HG03280 (cell line): ENCODE measurements at regions not wholly inside any gene's neighbourhood (a gene's known extent, or its start where the extent isn't known, plus 50 kb on each side); places are given as distances from the start of the nearest gene placed in this dataset.
"Not testable (repeated sequence)": the region's sequence is repeated elsewhere in the genome, so short reads cannot be mapped to it uniquely, and the experiment has no call there.

ENCODE experiments used
- ATAC-seq: cut with Tn5 transposase; IDR thresholded peaks from one replicate; pipeline ENCODE4 v1.9.1; 2021; ENCODE audit warnings: mild to moderate bottlenecking, moderate library complexity; ENCODE audit not compliant: unreplicated experiment

DNA sequence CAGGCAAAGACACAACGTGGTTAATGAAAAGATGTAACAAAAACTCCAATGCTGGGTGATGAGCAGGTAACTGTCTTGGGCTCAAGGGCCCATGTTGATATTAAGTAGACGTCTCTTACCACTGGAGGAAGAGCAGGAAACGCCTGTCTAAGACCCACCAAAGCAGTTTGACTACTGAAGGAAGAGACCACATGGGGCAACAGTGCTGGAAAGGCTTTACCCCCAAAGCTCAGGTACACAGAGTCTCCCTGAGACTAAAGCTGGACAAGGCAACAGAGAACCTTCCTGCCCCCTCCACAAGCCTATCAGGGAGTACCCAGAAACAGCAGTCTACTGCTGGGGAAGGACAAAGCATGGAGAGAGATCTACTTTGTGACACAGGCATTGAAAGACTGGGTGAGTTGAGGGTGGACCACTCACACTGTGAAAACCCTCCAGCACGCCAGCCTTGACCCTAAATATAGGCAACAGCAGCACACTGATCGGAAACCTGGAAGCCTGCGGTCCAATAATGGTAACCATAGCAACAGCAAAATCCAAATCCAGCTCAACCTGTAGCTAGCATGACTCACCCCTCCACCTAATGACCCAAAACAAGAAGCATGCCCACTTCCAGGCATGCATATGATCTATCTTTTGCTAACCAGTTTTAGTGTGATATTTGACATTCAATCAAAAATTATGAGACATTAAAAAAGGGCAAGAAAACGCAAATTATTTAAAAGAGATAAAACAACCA is 270.5 kb upstream of the SDK2 start:
- no peak for ATAC-seq

DNA sequence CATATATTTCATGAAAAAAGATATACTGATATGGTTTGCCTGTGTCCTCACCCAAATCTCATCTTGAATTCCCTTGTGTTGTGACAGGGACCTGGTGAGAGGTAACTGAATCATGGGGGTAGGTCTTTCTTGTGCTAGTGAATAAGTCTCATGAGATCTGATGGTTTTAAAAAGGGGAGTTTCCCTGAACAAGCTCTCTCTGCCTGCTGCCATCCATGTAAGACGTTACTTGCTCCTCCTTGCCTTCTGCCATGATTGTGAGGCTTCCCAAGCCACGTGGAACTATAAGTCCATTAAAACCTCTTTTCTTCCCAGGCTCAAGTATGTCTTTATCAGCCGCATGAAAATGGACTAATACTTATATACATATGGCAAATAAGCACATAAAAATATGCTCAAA is 274.8 kb upstream of the SDK2 start:
- not testable (repeated sequence) for ATAC-seq

DNA sequence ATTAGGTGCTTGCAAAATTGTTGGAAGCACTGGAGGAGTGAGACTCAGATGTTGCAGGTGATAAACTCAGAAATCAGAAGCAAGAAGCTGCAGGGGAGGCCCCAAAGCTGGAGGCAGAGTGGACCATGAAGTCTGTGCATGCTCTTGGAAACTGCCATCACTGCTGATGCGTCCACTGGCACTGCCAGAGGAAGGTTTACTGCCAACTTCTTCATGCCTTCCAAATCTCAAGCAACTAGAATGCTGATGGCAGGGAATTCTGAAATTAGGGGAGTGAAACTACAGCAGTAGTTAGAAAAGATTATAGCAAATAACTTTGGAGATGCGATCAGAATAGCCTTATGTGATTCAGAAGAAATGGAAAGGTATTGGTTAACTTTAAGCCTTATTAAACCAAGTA is 277.1 kb upstream of the SDK2 start:
- no peak for ATAC-seq

DNA sequence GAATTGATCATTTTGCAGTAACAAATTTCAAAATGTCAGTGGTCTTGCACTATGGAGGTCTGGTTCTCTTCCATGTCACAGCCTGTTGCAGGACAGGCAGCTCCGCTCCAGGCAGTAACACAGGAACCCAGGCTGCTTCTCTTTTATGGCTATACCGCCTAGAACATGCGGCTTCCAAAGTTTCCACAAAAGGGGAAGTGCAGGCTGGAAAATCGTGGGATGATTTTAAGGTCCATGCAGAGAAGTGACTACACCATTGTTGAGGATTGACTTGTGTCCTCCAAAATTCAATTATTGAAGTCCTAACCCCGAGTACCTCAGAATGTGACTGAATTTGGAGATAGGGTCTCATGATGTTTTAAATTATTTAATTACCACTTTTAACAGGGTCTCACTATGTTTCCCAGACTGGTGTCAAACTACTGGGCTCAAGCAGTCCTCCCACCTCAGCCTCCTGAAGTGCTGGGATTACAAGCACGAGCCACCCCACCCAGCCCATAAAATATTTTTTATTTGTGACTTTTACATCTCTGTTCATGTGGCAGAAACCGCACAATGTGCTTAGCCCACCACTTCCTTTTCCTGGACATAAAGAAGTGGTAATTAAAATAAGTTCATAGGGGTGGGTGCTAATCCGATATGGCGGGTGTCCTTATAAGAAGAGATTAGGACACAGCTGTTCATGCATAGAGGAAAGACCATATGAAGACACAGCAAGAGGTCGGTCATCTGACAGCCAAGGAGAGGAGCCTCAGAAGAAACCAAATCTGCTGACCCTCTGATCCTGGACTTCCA is 279.2 kb upstream of the RPL38 start:
- no peak for ATAC-seq

DNA sequence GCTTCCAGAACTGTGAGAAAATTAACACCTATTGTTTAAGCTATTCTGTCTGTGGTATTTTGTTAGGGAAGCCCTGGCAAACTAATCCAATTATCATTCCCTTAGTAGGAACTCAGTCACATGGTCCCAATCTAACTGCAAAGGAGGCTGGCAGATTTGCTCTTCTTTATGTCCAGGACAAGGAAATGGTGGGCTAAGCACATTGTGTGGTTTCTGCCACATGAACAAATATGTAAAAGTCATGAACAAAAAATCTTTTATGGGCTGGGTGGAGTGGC is 278.6 kb upstream of the RPL38 start:
- no peak for ATAC-seq

DNA sequence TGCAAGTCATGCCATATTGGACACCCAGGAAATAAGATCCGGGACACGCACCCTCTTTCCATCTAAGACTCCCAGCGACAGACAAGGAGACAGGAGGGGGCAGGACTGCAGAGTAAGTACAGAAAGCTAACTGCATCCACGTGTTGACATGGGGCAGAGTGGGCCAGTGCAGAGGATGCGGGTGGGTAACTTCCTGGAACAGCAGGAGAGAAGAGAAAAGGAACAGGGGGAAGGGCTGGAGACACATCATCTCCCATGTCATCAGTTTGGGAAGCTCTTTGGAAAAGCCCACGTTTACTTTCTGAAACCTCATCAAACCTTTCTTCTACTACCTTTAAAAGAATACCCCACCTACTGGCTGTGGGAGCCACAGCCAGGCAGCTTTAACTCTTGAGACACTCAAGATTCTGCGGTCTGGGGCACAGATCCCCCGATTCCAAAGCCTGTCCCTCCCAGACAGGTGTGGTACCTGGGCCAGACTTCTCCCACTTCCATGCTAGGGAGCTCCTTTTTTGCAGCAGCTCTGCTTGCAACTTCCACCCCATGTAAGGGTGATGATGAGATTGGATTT is 273.5 kb upstream of the RPL38 start:
- no peak for ATAC-seq

DNA sequence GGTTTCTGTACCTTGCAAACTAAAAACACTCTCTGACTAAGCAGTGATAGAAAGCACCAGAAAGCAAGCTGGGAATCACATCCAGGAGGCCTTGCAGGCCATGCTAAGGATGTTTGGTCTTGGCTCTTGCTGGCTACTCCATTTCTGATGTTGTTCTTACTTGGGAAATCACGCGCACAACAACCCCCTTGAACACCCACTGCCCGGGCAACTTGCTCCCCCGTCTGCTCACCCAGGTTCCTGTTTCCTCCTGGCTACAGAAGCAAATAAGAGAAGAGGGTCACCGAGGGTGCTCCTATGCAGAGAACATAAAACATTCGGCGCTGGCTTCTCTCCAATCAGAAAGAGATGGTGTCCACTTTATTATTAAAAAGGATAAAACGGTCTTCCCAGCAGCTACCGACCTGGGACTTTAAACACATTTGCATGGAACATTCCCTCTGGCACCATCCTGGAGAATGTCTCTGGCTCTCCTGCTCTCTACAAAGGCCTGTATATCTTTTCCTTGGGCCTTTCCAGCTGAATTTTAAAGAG is 271.2 kb upstream of the RPL38 start:
- no peak for ATAC-seq

DNA sequence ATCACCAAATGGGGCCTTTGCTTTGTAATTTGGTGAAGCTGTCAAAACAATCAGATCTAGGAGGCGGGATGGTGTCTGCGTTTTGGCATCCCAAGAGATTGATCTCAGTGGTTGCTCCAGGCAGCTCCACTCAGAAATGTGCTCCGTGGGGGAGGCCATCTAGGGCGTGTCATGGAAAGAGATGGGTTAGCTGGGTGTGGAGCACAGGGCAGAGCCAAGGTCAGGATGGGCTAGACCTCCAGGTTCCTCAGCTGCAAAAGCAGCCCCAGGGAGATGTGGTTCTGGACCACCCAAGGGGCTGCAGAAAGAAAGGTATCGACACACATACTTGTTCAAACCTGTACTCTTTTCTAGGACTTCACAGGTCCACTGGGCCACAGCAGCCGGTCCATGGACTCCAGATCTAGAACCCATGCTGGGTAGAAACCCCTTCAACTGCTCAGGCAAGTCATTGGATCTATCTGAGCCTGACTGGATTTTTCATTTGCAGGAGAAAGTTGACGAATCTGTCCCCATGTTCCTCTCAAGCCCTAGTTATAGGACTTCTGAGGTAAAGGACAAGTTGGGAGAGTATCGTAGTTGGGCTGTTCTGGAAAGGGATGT is 270.2 kb upstream of the RPL38 start:
- no peak for ATAC-seq

DNA sequence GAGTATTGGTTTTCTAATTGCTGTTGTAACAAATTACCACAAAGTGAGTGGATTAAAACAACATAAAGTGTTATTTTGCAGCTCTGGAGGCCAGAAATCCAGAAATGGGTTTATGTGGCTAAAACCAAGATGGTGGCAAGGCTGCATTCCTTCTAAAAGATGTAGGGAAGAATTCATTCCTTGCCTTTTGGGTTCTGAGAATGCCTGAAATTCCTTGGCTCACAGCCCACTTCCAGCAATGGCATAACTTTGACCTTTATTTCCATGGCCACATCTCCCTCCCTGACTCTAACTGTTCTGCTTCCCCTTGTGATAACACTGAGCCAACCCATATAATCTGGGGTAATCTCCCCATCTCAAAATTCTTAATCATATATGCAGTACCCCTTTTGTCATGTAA is 269.6 kb upstream of the RPL38 start:
- no peak for ATAC-seq

DNA sequence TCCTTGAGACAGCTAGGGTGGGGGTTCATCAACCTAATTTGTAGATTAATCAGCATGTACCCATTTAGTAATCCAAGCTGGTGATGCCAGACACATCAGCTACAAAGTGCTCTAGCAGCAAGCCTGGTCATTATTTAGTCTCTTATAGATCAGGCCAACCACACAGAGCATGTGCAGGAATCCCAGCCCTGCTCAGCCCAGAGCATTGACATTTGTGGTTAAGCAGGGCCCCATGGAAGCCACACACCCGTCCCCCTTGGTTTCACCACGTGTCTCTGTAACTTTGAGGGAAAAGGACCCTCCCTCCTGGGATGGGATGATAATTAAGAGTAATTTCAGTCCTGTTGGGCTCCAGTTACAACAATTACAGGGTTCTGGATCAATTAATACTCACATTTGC is 268.8 kb upstream of the RPL38 start:
- no peak for ATAC-seq

DNA sequence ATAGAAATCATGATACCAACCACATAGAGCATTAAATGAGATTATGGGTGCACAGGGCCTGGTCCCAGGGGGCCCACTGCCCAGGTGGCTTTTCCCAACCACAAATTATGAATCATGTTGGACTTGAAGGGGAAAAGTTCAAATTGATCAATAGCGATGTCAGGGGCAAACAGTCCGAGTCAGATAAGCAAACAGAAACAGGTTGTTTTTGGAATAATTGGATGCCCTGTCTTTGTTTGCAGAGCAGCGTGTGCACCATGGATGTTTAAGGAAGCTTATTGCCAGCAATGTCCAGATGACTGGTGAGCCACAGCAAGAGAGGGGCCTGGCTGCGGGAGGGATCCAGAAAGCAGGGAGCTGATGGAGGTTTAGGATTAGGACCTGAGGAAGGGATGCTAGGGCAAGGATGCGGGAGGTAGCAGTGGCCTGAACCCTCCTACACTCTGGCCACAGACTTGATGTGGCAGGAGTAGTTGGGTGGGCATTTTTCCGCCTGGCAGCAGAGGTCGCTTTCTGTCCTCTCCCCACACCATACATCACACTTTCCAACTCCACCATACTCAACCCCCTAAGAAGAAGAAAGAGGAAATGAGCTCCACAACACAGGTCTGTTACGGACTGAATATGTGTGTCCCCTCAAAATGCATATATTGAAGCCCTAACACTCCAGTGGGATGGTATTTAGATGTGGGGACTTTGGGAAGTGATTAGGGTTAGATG is 266.4 kb upstream of the RPL38 start:
- no peak for ATAC-seq

DNA sequence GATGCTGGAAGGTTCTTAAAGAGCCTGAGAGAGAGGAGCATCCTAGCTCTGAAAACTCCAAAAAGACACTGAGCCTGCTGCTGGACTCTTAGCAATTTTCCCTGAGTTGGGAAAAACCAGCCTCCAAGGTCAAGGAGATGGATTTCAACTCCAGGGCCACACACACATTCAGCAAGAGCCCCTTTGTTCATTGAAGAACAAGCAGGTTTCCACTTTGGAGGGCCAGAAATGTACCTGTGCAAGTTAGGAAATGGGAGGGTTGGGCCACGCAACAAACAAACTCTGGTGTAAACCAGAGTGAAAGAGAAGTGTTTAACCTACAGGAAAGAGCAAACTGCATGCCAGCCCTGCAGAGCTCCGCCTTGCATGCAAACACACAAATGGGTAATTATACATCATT is 264.8 kb upstream of the RPL38 start:
- no peak for ATAC-seq

DNA sequence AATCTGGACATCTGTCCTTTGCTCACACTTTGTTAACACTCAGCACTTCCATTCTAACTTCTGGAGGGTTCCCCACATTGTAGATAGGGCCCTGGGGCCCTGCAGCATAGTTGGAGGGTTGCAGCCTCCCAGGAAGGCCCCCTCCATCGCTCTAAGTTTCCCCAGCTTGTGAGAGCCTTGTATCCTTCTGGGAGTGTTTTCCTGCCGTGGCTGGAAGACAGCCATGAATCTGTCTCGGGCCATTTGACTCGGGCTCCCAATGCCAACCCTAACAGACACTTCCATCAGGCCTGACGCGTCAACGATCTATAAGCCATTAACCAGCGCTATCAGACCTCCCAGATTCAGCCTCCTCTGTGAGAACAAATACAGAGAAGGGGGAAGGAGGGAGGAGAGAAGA is 263.7 kb upstream of the RPL38 start:
- ATAC-seq = no peak

DNA sequence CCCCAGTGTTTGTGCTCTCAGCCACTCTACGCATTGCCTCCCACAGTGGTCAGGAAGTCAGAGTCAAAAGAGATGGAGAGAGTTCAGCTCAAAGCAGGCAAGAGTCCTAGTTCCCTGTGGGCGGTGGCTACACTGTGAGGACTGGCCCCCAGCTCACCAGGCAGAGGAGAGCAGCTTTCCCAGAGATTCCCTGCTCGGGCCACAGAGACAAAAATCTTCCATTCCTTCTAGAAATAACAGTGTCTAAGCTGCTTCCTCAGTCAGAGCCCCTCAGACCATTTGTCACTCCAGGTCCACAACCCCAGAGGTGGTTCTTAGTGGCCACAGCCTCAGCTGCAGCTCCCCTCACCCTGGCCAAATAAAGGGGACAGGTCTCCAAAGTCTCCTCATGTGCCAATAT is 263.0 kb upstream of the RPL38 start:
- ATAC-seq = no peak

DNA sequence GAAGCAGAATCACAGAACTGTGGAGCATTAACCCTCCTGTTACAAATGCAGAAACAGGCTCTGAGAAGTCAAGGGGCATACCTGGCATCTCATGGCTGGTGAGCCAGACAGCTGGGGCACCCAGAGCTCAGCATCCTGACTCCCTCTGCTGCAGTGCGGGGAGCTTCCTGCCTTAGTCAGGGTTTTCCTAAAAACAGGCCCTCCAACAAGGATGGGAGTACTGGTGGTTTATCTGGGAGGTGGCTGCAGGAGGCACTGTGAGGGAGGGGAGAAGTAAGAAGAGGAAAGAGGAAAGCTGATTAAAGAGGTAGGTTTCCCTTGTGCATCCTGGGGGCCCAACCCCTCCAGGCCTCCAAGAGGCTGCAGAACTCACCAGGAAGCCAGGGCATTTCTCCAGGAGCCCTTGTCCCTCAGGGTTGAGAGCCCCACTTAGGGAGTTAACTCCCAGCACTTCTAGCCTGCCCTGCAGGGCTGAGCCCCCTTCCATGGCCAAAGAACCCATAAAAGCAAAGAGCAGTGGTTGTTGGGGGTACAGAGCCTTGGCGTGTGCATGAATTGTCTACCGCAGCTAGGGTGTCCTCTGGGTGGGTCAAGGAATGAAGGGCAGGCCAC is 261.5 kb upstream of the RPL38 start:
- no peak for ATAC-seq

DNA sequence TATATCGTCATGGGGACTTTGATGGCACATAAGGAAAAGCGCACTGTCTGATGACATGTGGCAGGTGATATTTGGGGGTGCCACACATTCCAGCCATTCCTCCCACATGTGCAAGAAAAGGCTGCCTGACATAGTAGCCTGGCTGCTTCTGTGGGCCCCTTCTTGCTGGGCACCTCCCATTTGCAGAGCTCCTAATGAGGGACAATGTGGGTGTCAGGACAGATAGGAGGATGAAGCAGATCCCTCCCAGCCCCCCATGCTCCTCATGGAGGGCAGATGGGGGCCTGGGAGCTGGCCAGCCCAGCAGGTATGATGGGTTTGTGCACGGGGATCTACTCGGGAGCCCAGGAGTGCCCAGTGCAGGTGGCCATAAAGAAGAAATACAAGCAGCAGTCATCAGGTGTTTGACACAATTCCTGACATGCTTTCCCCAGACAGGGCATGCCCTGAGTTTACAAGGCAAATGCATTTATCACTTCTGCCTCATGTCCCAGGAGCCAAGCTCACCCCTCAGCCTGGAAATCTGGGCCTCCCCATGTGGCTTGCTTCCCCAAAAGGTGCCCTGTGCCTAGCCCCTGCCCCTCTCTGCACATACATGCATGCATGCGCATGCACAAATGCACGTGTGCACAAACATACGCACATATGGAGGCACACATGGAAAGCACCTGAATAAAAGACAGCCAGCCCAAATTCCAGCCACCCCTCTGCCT is 260.6 kb upstream of the RPL38 start:
- no peak for ATAC-seq

DNA sequence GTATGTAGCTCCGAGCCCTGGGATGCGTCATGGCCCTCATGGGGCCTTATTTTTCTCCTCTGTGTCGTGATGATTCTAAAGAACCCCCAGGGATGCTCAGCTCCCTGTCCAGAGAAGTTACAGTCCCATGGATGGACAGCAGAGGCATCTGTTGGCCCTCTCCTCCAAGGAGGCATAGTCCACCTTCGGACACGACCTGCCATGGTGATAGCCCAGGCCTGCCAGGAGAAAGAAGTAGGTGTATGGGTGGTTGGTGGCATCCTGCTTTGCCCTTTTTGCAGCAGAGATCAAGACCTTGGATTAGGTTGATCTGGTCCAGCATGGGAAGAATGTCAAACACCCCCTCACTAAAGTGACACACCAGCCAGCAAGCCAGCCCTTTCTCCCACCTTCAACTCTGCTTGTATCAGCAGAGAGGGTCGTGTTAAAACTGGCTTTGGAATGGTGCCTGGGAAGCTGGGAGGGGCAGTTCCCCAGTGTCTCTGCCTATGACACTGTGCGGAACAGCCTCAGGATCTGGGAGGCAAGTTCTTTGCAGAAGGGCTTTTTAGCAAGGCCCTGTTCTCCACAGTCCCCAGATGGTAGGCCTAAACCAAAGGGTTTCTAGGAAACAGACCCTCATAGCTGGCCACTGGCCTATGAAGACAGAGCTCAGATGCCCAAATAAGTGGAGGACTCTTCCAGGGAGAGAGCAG is 259.9 kb upstream of the RPL38 start:
- ATAC-seq = no peak

DNA sequence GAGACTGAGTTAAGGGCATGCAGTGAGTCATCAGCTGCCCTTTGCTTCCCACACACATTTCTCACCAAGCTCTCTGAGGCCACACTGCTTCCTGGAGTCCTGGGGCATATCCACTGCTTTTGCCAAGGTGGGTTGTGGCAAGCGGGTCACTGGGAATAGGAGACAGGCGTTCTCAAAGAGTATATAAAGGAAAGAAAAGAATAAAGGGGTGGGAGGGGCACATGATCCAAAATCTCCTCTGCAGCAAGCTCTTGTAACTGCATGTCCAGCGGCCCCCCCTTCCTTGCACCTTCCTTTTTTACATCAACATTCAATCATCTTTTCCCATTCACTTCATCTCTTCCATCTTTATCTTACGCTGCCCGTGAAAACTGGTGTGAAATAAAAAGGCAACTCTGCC is 259.1 kb upstream of the RPL38 start:
- ATAC-seq = no peak

DNA sequence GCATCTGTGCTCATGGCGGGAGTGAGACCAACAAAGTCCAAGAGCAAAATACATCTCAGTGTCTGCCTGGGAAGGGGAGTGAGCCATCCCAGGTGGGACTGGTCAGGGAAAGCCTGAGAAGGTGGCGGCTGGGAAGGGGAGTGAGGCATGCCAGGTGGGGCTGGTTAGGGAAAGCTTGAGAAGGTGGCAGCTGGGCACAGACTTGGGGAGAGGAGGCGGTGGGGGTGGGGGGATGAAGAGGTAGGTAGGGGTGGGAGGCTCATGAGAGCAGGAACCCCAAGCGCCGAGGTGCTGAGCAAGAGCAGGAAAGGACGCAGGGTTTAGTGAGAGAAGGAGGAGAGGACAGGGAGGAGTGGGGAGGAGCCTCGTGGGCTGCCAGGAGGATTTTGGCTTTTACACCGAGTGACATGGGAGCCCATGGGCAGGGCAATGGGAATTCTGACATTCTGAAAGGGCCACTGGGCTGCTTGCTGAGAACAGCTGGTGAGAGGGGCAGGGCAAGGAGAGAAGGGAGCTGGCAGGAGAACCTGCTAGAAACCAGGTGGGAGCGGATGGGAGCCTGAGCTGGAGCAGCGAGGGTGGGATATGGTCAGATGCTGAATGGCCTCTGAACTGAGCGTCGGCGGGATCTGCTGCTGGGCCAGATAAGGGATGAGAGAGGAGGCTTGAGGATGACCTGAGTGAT is 256.1 kb upstream of the RPL38 start:
- ATAC-seq = no peak
